ENCODE measurements at regions not wholly inside any gene's neighbourhood (a gene's known extent, or its start where the extent isn't known, plus 50 kb on each side); places are given as distances from the start of the nearest gene placed in this dataset.

DNA sequence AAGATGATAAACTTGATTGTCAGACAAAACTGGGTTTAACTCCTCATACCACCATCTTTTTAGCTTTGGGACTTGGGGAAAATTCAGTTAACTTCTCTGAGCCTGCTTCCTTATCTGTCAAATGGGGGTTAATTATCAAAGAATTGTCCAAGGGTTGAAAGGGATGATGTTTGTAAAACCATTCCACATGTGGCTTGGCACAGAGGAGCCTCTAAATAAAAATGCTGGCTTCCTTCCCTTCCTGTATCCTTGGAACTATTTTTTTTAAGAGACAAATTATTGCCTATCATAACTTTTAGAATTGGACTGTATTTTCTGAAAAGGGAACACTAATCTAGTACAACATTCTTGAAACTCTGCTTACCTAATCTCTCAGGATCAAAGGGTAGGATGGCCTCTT is 143.4 kb upstream of the USP24 start:
- no peak for TF ChIP-seq EZH2phosphoT487 (IDR thresholded peaks at IDR 0.05; ENCODE audit: borderline replicate concordance)
- TF ChIP-seq, protein P1, sequence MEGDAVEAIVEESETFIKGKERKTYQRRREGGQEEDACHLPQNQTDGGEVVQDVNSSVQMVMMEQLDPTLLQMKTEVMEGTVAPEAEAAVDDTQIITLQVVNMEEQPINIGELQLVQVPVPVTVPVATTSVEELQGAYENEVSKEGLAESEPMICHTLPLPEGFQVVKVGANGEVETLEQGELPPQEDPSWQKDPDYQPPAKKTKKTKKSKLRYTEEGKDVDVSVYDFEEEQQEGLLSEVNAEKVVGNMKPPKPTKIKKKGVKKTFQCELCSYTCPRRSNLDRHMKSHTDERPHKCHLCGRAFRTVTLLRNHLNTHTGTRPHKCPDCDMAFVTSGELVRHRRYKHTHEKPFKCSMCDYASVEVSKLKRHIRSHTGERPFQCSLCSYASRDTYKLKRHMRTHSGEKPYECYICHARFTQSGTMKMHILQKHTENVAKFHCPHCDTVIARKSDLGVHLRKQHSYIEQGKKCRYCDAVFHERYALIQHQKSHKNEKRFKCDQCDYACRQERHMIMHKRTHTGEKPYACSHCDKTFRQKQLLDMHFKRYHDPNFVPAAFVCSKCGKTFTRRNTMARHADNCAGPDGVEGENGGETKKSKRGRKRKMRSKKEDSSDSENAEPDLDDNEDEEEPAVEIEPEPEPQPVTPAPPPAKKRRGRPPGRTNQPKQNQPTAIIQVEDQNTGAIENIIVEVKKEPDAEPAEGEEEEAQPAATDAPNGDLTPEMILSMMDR (conservative IDR thresholded peaks at IDR 0.05; ENCODE audit: low read length), result no peak

Data from Loucy (cell line).